Esophagus squamous epithelium (tissue), 5 donors: ENCODE measurements at regions not wholly inside any gene's neighbourhood (a gene's known extent, or its start where the extent isn't known, plus 50 kb on each side); places are given as distances from the start of the nearest gene placed in this dataset.

Experiments used
- DNase-seq: peaks from one replicate; lab custom pipeline; 2025; lab: John Stamatoyannopoulos, UW
- H3K27ac ChIP-seq, 4 donors: fragments of 200-600 bp; sonication (generic); one replicate each; pipeline ENCODE4 v1.5.1; 2016 to 2019; ENCODE audit warnings: mild to moderate bottlenecking in 1 of 4
- H3K27me3 ChIP-seq, 4 donors: fragments of 200-600 bp; sonication (generic); 1 replicate in 3 of 4; 2 replicates in 1 of 4; pipeline versions ENCODE4 v1.5.1 to v1.6.0; 2017 to 2021; ENCODE audit warnings: antibody characterized with exemption in 1 of 4
- H3K36me3 ChIP-seq, 3 donors: fragments of 200-600 bp; sonication (generic); one replicate each; pipeline ENCODE4 v1.5.1; 2016 to 2019
- H3K4me1 ChIP-seq, 3 donors: fragments of 200-600 bp; sonication (generic); one replicate each; pipeline ENCODE4 v1.5.1; 2017 to 2019
- H3K4me3 ChIP-seq, 4 donors: fragments of 200-600 bp; sonication (generic); 1 replicate in 3 of 4; 2 replicates in 1 of 4; pipeline ENCODE4 v1.5.1; 2016 to 2019; ENCODE audit warnings: mild to moderate bottlenecking in 2 of 4, moderate library complexity in 1 of 4
- H3K9me3 ChIP-seq, 3 donors: fragments of 200-600 bp; sonication (generic); one replicate each; pipeline ENCODE4 v1.5.1; 2016 to 2019
- POLR2A ChIP-seq, 4 donors: fragments of 450-650 bp; IDR thresholded peaks; one replicate each; pipeline ENCODE4 v1.6.1; 2017; ENCODE audit warnings: antibody characterized with exemption in 4 of 4, mild to moderate bottlenecking in 4 of 4, moderate library complexity in 3 of 4
- WGBS, 2 donors: methylation state at CpG; one replicate each; pipeline ENCODE4 v1.1.5; 2018; 5-methylcytosine and 5-hydroxymethylcytosine counted together
- intact Hi-C: fragments of 100-400 bp; cut with DNase I; formaldehyde crosslinking; loops from one replicate; pipeline ENCODE4 v1.15.0; 2022
- TF ChIP-seq, protein P1 (sequence below), 6 experiments: fragments of 450-650 bp in 4 of 6; fragments of 200-600 bp in 2 of 6; sonication (generic) in 2 of 6; IDR thresholded peaks; one replicate each; pipeline ENCODE4 v1.5.1; 2016 to 2019; ENCODE audit warnings: antibody characterized with exemption in 6 of 6, mild to moderate bottlenecking in 4 of 6, moderate library complexity in 4 of 6
- donor health status: DM: yes; HTN: yes; CAD: no.

DNA sequence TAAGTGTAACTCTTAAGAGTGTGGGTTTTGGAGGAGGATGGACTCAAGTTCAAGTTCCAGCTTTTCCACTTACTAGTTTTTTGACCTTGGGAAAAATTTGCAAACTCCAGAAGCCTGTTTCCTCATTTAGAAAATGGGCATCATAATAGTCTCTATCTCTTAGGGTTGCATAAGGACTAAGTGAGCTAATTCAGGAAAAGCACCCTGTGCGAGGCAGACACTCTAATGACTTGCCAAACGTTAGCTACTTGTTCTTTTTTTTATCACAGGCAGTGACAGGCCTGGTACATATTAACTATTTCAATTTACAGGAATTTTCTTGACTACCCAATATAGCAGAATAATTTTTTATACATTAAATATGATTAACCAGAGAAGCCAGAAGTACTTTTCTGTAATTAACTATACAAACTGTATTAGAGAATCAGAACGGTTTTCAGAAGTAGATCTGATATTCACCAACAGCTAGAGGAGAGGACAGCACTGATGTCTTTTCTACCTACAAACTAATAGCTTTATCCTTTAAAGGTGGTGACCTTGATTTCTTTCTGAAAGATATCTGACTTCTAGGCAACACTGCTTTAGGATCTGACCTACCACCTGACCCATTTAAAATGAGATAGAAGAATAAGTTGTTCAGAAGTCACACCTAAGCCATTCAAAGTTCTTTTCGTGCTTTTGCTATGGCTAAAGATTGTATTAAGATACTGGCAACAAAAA, 139.6 kb upstream of the HAND2 start:
- intact Hi-C loops: no loop called here
- Histone ChIP-seq H3K4me3 (no peak overlapping the region), H3K4me1 (no peaks in the 10 kb centered on the region), H3K27me3 (no peaks in the 10 kb centered on the region), H3K36me3 (no peaks in the 10 kb centered on the region), H3K9me3 (no peaks in the 10 kb centered on the region), H3K27ac (no peak overlapping the region)
- TF ChIP-seq, protein P1, sequence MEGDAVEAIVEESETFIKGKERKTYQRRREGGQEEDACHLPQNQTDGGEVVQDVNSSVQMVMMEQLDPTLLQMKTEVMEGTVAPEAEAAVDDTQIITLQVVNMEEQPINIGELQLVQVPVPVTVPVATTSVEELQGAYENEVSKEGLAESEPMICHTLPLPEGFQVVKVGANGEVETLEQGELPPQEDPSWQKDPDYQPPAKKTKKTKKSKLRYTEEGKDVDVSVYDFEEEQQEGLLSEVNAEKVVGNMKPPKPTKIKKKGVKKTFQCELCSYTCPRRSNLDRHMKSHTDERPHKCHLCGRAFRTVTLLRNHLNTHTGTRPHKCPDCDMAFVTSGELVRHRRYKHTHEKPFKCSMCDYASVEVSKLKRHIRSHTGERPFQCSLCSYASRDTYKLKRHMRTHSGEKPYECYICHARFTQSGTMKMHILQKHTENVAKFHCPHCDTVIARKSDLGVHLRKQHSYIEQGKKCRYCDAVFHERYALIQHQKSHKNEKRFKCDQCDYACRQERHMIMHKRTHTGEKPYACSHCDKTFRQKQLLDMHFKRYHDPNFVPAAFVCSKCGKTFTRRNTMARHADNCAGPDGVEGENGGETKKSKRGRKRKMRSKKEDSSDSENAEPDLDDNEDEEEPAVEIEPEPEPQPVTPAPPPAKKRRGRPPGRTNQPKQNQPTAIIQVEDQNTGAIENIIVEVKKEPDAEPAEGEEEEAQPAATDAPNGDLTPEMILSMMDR (IDR thresholded peaks at IDR 0.05): no peak
- TF ChIP-seq POLR2A (IDR thresholded peaks at IDR 0.05): no peak
- DNase-seq: no peak
- 50 to 52% methylated on average over 4 of the region's 4 CpGs for WGBS, 2 donors

DNA sequence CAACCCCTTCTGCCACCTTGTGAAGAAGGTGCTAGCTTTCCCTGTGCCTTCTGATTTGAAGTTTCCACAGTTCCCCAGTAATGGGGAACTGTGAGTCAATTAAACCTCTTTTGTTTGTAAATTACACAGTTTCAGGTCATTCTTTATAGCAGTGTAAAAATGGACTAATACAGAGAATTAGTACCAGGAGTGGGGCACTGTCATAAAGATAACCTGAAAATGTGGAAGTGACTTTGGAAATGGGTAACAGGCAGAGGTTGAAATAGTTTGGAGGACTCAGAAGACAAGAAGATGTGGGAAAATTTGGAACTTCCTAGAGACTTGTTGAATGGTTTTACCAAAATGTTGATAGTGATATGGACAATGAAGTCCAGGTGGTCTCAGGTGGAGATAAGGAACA, 131.0 kb upstream of the HAND2 start:
- no peak overlapping the region for H3K27ac ChIP-seq
- H3K27me3 ChIP-seq: no peaks in the 10 kb centered on the region
- intact Hi-C loops: no loop called here
- no peaks in the 10 kb centered on the region for H3K4me1 ChIP-seq
- no peak overlapping the region for H3K4me3 ChIP-seq
- TF ChIP-seq POLR2A (IDR thresholded peaks at IDR 0.05): no peak
- TF ChIP-seq, protein P1 (IDR thresholded peaks at IDR 0.05): no peak
- H3K9me3 ChIP-seq: no peaks in the 10 kb centered on the region
- H3K36me3 ChIP-seq: no peaks in the 10 kb centered on the region
- DNase-seq: no peak

DNA sequence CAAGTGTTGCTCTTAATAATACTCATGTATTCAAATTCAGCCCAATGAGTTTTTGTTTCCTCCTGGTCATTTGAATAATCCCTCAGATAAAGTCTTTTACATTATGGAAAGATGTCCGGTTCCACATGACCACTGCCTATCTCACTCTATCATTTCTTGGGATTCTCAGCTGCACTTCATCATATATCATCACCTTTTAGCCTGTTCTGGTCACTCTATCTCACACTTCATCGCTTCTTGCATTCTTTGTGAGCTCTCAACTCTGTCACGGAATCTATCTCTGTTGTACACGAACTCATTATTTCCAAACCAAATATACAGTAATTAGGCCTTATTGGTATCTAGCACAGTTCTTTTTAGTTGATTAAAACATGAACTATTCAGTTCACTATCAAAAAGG, 126.9 kb upstream of the HAND2 start:
- no peaks in the 10 kb centered on the region for H3K9me3 ChIP-seq
- H3K27me3 ChIP-seq: no peaks in the 10 kb centered on the region
- WGBS, 2 donors: 80 to 85% methylated on average over 4 of the region's 4 CpGs
- H3K4me3 ChIP-seq: no peak overlapping the region
- TF ChIP-seq, protein P1 (IDR thresholded peaks at IDR 0.05): no peak
- TF ChIP-seq POLR2A (IDR thresholded peaks at IDR 0.05): no peak
- H3K4me1 ChIP-seq: no peaks in the 10 kb centered on the region
- no peak for DNase-seq
- intact Hi-C loops: no loop called here
- no peaks in the 10 kb centered on the region for H3K36me3 ChIP-seq
- H3K27ac ChIP-seq: no peak overlapping the region

DNA sequence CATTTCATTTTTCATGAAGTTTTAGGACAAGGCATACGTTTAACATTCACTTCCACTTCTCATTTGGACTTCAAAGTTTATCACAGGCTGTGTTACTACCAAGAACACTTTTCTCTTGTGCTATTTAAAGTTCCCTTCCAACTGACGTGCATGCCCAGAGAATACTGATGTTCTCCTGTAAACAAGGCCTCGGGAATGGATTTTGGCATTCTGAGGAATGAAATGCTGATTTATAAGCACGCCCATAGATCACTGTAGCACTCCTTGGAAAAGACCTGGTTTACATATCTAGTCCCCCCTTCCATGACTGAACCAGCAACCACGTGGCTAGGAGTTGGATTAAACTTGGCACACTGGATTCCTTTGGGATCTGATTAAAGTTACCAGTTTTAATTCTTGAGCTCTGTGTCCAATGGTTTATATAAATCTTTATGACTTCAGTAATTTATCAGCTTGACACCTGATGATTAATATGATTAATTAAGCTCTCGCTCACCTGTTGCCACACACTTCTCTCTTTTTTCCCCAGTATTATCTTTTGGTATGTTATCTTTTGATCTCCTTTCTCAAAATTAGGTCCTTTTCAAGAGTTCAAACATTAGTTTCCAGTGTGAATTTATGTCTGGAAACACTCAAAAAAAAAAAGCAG, 122.4 kb upstream of the HAND2 start:
- WGBS, 2 donors: 21 to 22% methylated on average over 6 of the region's 6 CpGs
- no peak for DNase-seq
- Histone ChIP-seq H3K4me3 (no peak overlapping the region), H3K36me3 (no peaks in the 10 kb centered on the region), H3K27ac (no peak overlapping the region), H3K27me3 (no peaks in the 10 kb centered on the region), H3K4me1 (no peaks in the 10 kb centered on the region), H3K9me3 (no peaks in the 10 kb centered on the region)
- no peak for TF ChIP-seq POLR2A (IDR thresholded peaks at IDR 0.05)
- TF ChIP-seq, protein P1 (IDR thresholded peaks at IDR 0.05): no peak
- intact Hi-C loops: no loop called here

DNA sequence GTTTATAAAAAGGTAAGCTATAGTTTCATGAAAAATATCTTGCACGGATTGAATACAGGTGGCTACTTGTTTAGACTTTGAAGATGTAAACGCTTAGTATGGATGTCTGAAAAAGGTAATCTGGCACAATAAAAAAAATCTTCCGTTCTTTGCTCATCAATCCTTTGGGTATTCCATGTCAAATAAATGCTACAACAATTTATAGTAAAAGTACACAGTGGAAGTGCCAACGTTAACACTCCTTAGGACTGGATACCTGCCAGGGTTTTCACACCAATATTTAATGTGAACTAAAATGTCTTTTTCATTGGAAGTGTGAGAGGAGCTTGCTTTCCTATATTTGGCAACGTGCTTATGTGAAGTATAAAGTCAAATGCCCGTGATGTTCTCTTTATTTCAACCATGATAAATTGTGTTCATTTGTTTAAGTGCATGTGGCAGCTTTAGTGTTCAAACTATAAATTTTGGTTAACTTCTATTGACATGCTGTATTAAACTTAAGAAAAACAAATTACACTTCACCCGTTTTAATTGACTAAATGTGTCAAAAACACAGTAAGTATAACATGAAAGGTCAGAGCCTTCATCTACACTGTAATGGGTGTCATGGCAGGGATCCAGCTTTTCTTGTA, 121.7 kb upstream of the HAND2 start:
- Histone ChIP-seq H3K4me1 (no peaks in the 10 kb centered on the region), H3K27ac (no peak overlapping the region), H3K27me3 (no peaks in the 10 kb centered on the region), H3K9me3 (no peaks in the 10 kb centered on the region), H3K36me3 (no peaks in the 10 kb centered on the region), H3K4me3 (no peak overlapping the region)
- WGBS, 2 donors: 19 to 27% methylated on average over 7 of the region's 7 CpGs
- no peak for TF ChIP-seq POLR2A (IDR thresholded peaks at IDR 0.05)
- TF ChIP-seq, protein P1 (IDR thresholded peaks at IDR 0.05): no peak
- DNase-seq: no peak
- intact Hi-C loops: no loop called here
